WTC11 (cell line): ENCODE measurements at regions not wholly inside any gene's neighbourhood (a gene's known extent, or its start where the extent isn't known, plus 50 kb on each side); places are given as distances from the start of the nearest gene placed in this dataset.

Source experiments
- ATAC-seq: fragments of 200-7000 bp; cut with Tn5 transposase; 2 replicates; pipeline ENCODE4 v1.10.0; 2021; ENCODE audit warnings: mild to moderate bottlenecking, moderate library complexity
- CTCF ChIA-PET: fragments of 300-600 bp; sonication (Branson Sonifier 250); formaldehyde crosslinking; loops from one replicate; lab custom pipeline; 2021; ENCODE audit warnings: antibody characterized with exemption; lab: Charles Lee
- POLR2A ChIA-PET: fragments of 350-600 bp; sonication (Branson Sonifier 250); formaldehyde crosslinking; loops from one replicate; lab custom pipeline; 2021; ENCODE audit warnings: antibody characterized with exemption; lab: Charles Lee
- DNase-seq: peaks from one replicate; pipeline ENCODE4 v3.0.0; 2021; ENCODE audit warnings: low spot score
- H3K27ac Mint-ChIP-seq: 2 replicates; pipeline ENCODE4 v1.8.0; 2021; ENCODE audit warnings: mixed read lengths
- H3K27me3 Mint-ChIP-seq: 2 replicates; pipeline ENCODE4 v1.8.0; 2021; ENCODE audit warnings: low read depth, mild to moderate bottlenecking, moderate library complexity, mixed read lengths
- H3K36me3 Mint-ChIP-seq: 2 replicates; pipeline ENCODE4 v1.8.0; 2021; ENCODE audit warnings: mixed read lengths
- H3K4me1 Mint-ChIP-seq: 2 replicates; pipeline ENCODE4 v1.8.0; 2022; ENCODE audit warnings: mixed read lengths
- H3K4me3 Mint-ChIP-seq: 2 replicates; pipeline ENCODE4 v1.8.0; 2021; ENCODE audit warnings: mild to moderate bottlenecking, moderate library complexity, mixed read lengths
- H3K9me3 Mint-ChIP-seq: 2 replicates; pipeline ENCODE4 v1.8.0; 2021; ENCODE audit warnings: mixed read lengths
- CDX4 ChIP-seq: fragments of 250-450 bp; sonication (Bioruptor Pico); IDR thresholded peaks from 2 replicates; pipeline ENCODE4 v1.9.0; 2021; ENCODE audit warnings: moderate library complexity, mild to moderate bottlenecking, inconsistent platforms, borderline replicate concordance
- CREB1 ChIP-seq: sonication (generic); formaldehyde crosslinking; IDR thresholded peaks from 2 replicates; pipeline ENCODE4 v1.8.0; 2023; ENCODE audit warnings: mild to moderate bottlenecking, missing genetic modification reagents
- CREM ChIP-seq: sonication (generic); formaldehyde crosslinking; IDR thresholded peaks from 2 replicates; pipeline ENCODE4 v1.8.1; 2022; ENCODE audit warnings: mild to moderate bottlenecking, missing genetic modification reagents, moderate library complexity
- E2F5 ChIP-seq: sonication (generic); formaldehyde crosslinking; IDR thresholded peaks from 2 replicates; pipeline ENCODE4 v1.8.1; 2022; ENCODE audit warnings: mild to moderate bottlenecking, moderate library complexity, missing genetic modification reagents
- ESRRA ChIP-seq: sonication (generic); formaldehyde crosslinking; IDR thresholded peaks from 2 replicates; pipeline ENCODE4 v1.8.1; 2022; ENCODE audit warnings: mild to moderate bottlenecking, missing genetic modification reagents, borderline replicate concordance
- FOXK1 ChIP-seq: sonication (generic); formaldehyde crosslinking; IDR thresholded peaks from 2 replicates; pipeline ENCODE4 v1.8.0; 2022; ENCODE audit warnings: mild to moderate bottlenecking, moderate library complexity, missing genetic modification reagents
- GABPB1 ChIP-seq: sonication (generic); formaldehyde crosslinking; IDR thresholded peaks from 2 replicates; pipeline ENCODE4 v1.8.1; 2023; ENCODE audit warnings: mild to moderate bottlenecking, missing genetic modification reagents
- KAT7 ChIP-seq: sonication (generic); formaldehyde crosslinking; IDR thresholded peaks from 2 replicates; pipeline ENCODE4 v1.8.1; 2023; ENCODE audit warnings: missing genetic modification reagents, mild to moderate bottlenecking, borderline replicate concordance
- NFYB ChIP-seq: sonication (generic); formaldehyde crosslinking; conservative IDR thresholded peaks from 2 replicates; pipeline ENCODE4 v1.8.0; 2022; ENCODE audit warnings: low read depth, missing genetic modification reagents
- SMAD3 ChIP-seq: sonication (generic); formaldehyde crosslinking; IDR thresholded peaks from 2 replicates; pipeline ENCODE4 v1.8.0; 2022; ENCODE audit warnings: missing genetic modification reagents, mild to moderate bottlenecking, borderline replicate concordance
- SOX15 ChIP-seq: fragments of 250-450 bp; sonication (Bioruptor Pico); IDR thresholded peaks from 2 replicates; pipeline ENCODE4 v1.9.0; 2021; ENCODE audit warnings: mild to moderate bottlenecking
- SP1 ChIP-seq: sonication (generic); formaldehyde crosslinking; conservative IDR thresholded peaks from 2 replicates; pipeline ENCODE4 v1.8.1; 2022; ENCODE audit warnings: missing genetic modification reagents
- ZBTB43 ChIP-seq: sonication (generic); formaldehyde crosslinking; IDR thresholded peaks from 2 replicates; pipeline ENCODE4 v1.8.1; 2023; ENCODE audit warnings: mild to moderate bottlenecking, missing genetic modification reagents
- ZMAT4 ChIP-seq: fragments of 250-450 bp; sonication (Bioruptor Pico); IDR thresholded peaks from 2 replicates; pipeline ENCODE4 v1.9.0; 2021; ENCODE audit warnings: mild to moderate bottlenecking
- ZNF121 ChIP-seq: sonication (generic); formaldehyde crosslinking; IDR thresholded peaks from 2 replicates; pipeline ENCODE4 v1.8.0; 2023; ENCODE audit warnings: missing genetic modification reagents
- ZNF425 ChIP-seq: fragments of 250-450 bp; sonication (Bioruptor Pico); conservative IDR thresholded peaks from 2 replicates; pipeline ENCODE4 v1.9.0; 2021; ENCODE audit warnings: mild to moderate bottlenecking
- ZNF512 ChIP-seq: sonication (generic); formaldehyde crosslinking; IDR thresholded peaks from 2 replicates; pipeline ENCODE4 v1.8.1; 2022; ENCODE audit warnings: missing genetic modification reagents, borderline replicate concordance

- H3K9me3 Mint-ChIP-seq: peaks cover 4% of the 10 kb centered on the region
- ATAC-seq (no peak), DNase-seq (no peak)
- TF ChIP-seq E2F5 (CRISPR knock-in tag): no peak
- no peak for TF ChIP-seq ZNF425
- no peak for TF ChIP-seq CDX4 (CRISPR knock-in tag)
- no peak for TF ChIP-seq KAT7
- no peak for TF ChIP-seq SOX15 (CRISPR knock-in tag)
- no peak for TF ChIP-seq SP1 (CRISPR knock-in tag)
- TF ChIP-seq, all 79 proteins: peak for 0
- peaks cover 2% of the 10 kb centered on the region; the same call in 1 of the 2 replicates for H3K4me1 Mint-ChIP-seq
- H3K27me3 Mint-ChIP-seq: no peaks in the 10 kb centered on the region
- peaks cover 4% of the 10 kb centered on the region; the same call in 1 of the 2 replicates for H3K36me3 Mint-ChIP-seq
- no peak overlapping the region for H3K27ac Mint-ChIP-seq
- CTCF ChIA-PET: no interaction called here
- no peak overlapping the region for H3K4me3 Mint-ChIP-seq
- POLR2A ChIA-PET: no interaction called here
These were observed 864.6 kb downstream of the SUCLG1 start for GRCh38 chr2:83594241-83595120.

- peaks cover 7% of the 10 kb centered on the region; the same call in 1 of the 2 replicates for H3K9me3 Mint-ChIP-seq
- no peak for TF ChIP-seq CREB1 (CRISPR knock-in tag)
- TF ChIP-seq ZBTB43 (CRISPR knock-in tag): no peak
- TF ChIP-seq SMAD3 (CRISPR knock-in tag): no peak
- TF ChIP-seq ZNF121 (CRISPR knock-in tag): no peak
- TF ChIP-seq ZMAT4: no peak
- TF ChIP-seq ZNF512: no peak
- no peak for TF ChIP-seq FOXK1 (CRISPR knock-in tag)
- TF ChIP-seq ESRRA: no peak
- no peak for TF ChIP-seq NFYB (CRISPR knock-in tag)
- TF ChIP-seq CREM (CRISPR knock-in tag): no peak
- TF ChIP-seq GABPB1 (CRISPR knock-in tag): no peak
- H3K4me3 Mint-ChIP-seq: no peak overlapping the region
- ChIA-PET CTCF (interaction anchor here (0.8 kb wide), 1 partner anchor 725 kb away, joined by 4 read pairs; no protein-coding TSS in a partner anchor), POLR2A (no interaction called here)
- H3K27ac Mint-ChIP-seq: no peak overlapping the region
- ATAC-seq: no peak
- 0 out of 2 replicates have a peak, but pooled peaks cover 3% of the 10 kb centered on the region for H3K36me3 Mint-ChIP-seq
- DNase-seq: no peak
- H3K4me1 Mint-ChIP-seq: peaks cover 30% of the 10 kb centered on the region
- H3K27me3 Mint-ChIP-seq: no peaks in the 10 kb centered on the region
These were observed 871.8 kb downstream of the SUCLG1 start for GRCh38 chr2:83587309-83587708.
